ENCODE measurements at regions not wholly inside any gene's neighbourhood (a gene's known extent, or its start where the extent isn't known, plus 50 kb on each side); places are given as distances from the start of the nearest gene placed in this dataset.

- ATAC-seq: no peak
- BruUV-seq (replicated peaks): no TSS peak
- DNase-seq (ENCODE audit: extremely low read depth in 1 of 4, low spot score in 3 of 4): no peak
- in situ Hi-C loops (cut with MboI): no loop called here
- FAIRE-seq: no peak
- no peaks in the 10 kb centered on the region for H3K9me1 ChIP-seq (ENCODE audit: control insufficient read depth, insufficient read depth, low read length)
- no peak overlapping the region for H3K4me2 ChIP-seq (ENCODE audit: insufficient read depth, low read length)
- H2AFZ ChIP-seq (ENCODE audit: low read depth, low read length): no peak overlapping the region
- no peak overlapping the region for H3K4me3 ChIP-seq
- H3K27me3 ChIP-seq (ENCODE audit: control insufficient read depth in 2 of 2, insufficient read depth in 2 of 2, low read length in 2 of 2): no peaks in the 10 kb centered on the region
- H4K20me1 ChIP-seq (replicated peaks; ENCODE audit: control insufficient read depth, insufficient read depth, low read length): no peaks in the 10 kb centered on the region
- intact Hi-C loops (cut with micrococcal nuclease): no loop called here
- WGBS (ENCODE audit: insufficient coverage, low coverage, missing lambda C conversion rate): 1% methylated on average over 4 of the region's 4 CpGs
- POLR2A ChIA-PET: no interaction called here
- H3K36me3 ChIP-seq (ENCODE audit: control insufficient read depth, insufficient read depth, low read length): no peaks in the 10 kb centered on the region
- CTCF ChIA-PET (ENCODE audit: low intra/inter-chr PET ratio): no interaction called here
- no peak overlapping the region for H3K27ac ChIP-seq (ENCODE audit: extremely low read depth, low read depth, low read length)
- no peaks in the 10 kb centered on the region for H3K9me3 ChIP-seq (replicated peaks; ENCODE audit: control insufficient read depth, insufficient read depth, low read depth, low read length)
- H3K9ac ChIP-seq (ENCODE audit: insufficient read depth in 1 of 2, low read depth in 2 of 2, low read length in 2 of 2): no peak overlapping the region
- no peaks in the 10 kb centered on the region for H3K4me1 ChIP-seq (replicated peaks in 1 of 2; ENCODE audit: control insufficient read depth in 2 of 2, insufficient read depth in 2 of 2, low read length in 2 of 2)
- H3K79me2 ChIP-seq (ENCODE audit: control insufficient read depth, insufficient read depth, low read length): no peaks in the 10 kb centered on the region
- TF ChIP-seq POLR3G (IDR thresholded peaks at IDR 0.05; ENCODE audit: extremely low read depth, insufficient read length, insufficient replicate concordance) (no peak), KDM1A (IDR thresholded peaks at IDR 0.05) (no peak), RBM39 (optimal IDR thresholded peaks at IDR 0.05; ENCODE audit: low read depth, low read length) (no peak), SNIP1 (IDR thresholded peaks at IDR 0.05; ENCODE audit: low read depth) (no peak), HMG20A (CRISPR knock-in tag; conservative IDR thresholded peaks at IDR 0.05) (no peak), FOXO4 (CRISPR knock-in tag; IDR thresholded peaks at IDR 0.05) (no peak), MTF1 (CRISPR knock-in tag; IDR thresholded peaks at IDR 0.05; ENCODE audit: borderline replicate concordance) (no peak)
Observed at GRCh38 chr4:111204797-111205196, 581.9 kb upstream of the PITX2 start.
